ENCODE measurements at regions not wholly inside any gene's neighbourhood (a gene's known extent, or its start where the extent isn't known, plus 50 kb on each side); places are given as distances from the start of the nearest gene placed in this dataset.

DNA sequence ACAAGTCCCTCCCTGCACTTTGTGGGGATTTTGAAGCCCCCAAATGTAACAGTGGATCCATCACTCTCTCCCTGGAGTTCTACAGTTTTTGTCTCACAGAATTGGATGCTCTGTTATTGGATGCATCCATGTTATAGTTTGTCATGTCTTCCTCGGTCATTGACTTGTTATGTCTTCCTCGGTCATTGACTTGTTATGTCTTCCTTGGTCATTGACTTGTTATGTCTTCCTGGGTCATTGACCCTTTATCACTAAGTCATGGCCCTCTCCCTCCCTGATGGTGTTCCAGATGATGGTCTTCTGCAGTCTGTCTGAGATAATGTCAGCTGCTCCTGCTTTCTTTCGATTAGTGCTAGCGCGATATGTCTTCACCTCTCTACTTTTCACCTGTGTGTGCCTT, 981.5 kb downstream of the BRD1 start:
- CTCF ChIA-PET = no interaction called here
- H3K27ac ChIP-seq (ENCODE audit: extremely low read depth, low read depth, low read length) = no peak overlapping the region
- H3K4me1 ChIP-seq (ENCODE audit: control insufficient read depth, insufficient read depth, low read length) = no peaks in the 10 kb centered on the region
- no peaks in the 10 kb centered on the region for H3K9me3 ChIP-seq (ENCODE audit: control insufficient read depth, insufficient read depth, low read depth, low read length)
- POLR2A ChIA-PET = no interaction called here
- no peaks in the 10 kb centered on the region for H3K36me3 ChIP-seq (ENCODE audit: control insufficient read depth in 2 of 2, insufficient read depth in 1 of 2, low read length in 2 of 2)
- TF ChIP-seq ZNF350 (tag by site-specific recombination; IDR thresholded peaks at IDR 0.05) (no peak), ZNF610 (tag by site-specific recombination; IDR thresholded peaks at IDR 0.05; ENCODE audit: borderline replicate concordance) (no peak), ZBTB48 (tag by site-specific recombination; IDR thresholded peaks at IDR 0.05) (no peak), EGR2 (tag by site-specific recombination; IDR thresholded peaks at IDR 0.05; ENCODE audit: low read depth) (no peak), ZBTB17 (tag by site-specific recombination; IDR thresholded peaks at IDR 0.05) (peak; percentile 93), ZNF211 (tag by site-specific recombination; IDR thresholded peaks at IDR 0.05; ENCODE audit: low read depth) (no peak), ZNF138 (tag by site-specific recombination; IDR thresholded peaks at IDR 0.05; ENCODE audit: borderline replicate concordance) (no peak)
- no peak overlapping the region for H3K4me3 ChIP-seq (ENCODE audit: low read depth, low read length)

DNA sequence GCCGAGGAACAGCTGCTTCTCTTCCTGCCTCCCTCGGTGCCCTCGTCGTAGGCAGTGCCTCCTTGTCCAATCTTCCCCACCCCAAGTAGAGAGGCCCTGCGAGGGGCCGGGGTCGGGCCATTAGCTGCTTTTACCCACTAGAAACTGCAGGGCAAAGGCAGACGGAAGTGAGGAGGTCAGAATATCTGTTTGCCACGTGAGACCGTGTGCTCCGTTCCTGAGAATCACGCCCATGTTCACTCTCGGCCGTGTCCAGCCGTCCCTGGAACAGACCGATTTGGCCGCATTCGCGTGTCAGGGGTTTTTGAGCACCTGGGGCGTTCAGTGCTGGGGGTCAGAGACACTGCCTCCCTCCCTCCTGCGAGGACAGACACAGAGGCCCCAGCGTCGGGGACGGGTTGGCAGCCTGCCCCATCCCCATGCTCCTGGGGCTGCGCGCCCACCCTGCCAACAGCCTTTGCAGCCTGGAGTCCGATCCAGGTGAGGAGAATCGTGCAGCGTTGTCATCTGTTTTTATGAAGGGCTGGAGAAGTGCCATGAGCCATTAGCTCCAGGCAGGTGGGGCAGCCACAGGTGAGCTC, 982.2 kb downstream of the BRD1 start:
- CTCF ChIA-PET = no interaction called here
- Histone ChIP-seq H3K36me3 (ENCODE audit: control insufficient read depth in 2 of 2, insufficient read depth in 1 of 2, low read length in 2 of 2) (no peaks in the 10 kb centered on the region), H3K9me3 (ENCODE audit: control insufficient read depth, insufficient read depth, low read depth, low read length) (no peaks in the 10 kb centered on the region), H3K4me1 (ENCODE audit: control insufficient read depth, insufficient read depth, low read length) (no peaks in the 10 kb centered on the region), H3K4me3 (ENCODE audit: low read depth, low read length) (no peak overlapping the region), H3K27ac (ENCODE audit: extremely low read depth, low read depth, low read length) (no peak overlapping the region)
- POLR2A ChIA-PET = no interaction called here
- TF ChIP-seq, protein P1, sequence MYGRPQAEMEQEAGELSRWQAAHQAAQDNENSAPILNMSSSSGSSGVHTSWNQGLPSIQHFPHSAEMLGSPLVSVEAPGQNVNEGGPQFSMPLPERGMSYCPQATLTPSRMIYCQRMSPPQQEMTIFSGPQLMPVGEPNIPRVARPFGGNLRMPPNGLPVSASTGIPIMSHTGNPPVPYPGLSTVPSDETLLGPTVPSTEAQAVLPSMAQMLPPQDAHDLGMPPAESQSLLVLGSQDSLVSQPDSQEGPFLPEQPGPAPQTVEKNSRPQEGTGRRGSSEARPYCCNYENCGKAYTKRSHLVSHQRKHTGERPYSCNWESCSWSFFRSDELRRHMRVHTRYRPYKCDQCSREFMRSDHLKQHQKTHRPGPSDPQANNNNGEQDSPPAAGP (tag by site-specific recombination; IDR thresholded peaks at IDR 0.05) = no peak
- TF ChIP-seq ZNF777 (tag by site-specific recombination; IDR thresholded peaks at IDR 0.05; ENCODE audit: borderline replicate concordance) (no peak), ZBTB7A (tag by site-specific recombination; IDR thresholded peaks at IDR 0.05; ENCODE audit: low read depth) (no peak), ZNF16 (tag by site-specific recombination; IDR thresholded peaks at IDR 0.05; ENCODE audit: low read depth) (no peak), KLF7 (tag by site-specific recombination; IDR thresholded peaks at IDR 0.05; ENCODE audit: borderline replicate concordance) (no peak), ZNF248 (tag by site-specific recombination; IDR thresholded peaks at IDR 0.05) (no peak), ZNF660 (tag by site-specific recombination; IDR thresholded peaks at IDR 0.05) (no peak), ZNF274 (IDR thresholded peaks at IDR 0.05; ENCODE audit: low read length) (no peak), ZNF274 (tag by site-specific recombination; IDR thresholded peaks at IDR 0.05; ENCODE audit: borderline replicate concordance) (no peak), ZNF433 (tag by site-specific recombination; IDR thresholded peaks at IDR 0.05; ENCODE audit: low read depth) (no peak), ZNF544 (tag by site-specific recombination; IDR thresholded peaks at IDR 0.05) (no peak), ZNF302 (tag by site-specific recombination; IDR thresholded peaks at IDR 0.05; ENCODE audit: low read depth) (no peak), GFI1B (tag by site-specific recombination; IDR thresholded peaks at IDR 0.05) (no peak)
- TF ChIP-seq, protein P2, sequence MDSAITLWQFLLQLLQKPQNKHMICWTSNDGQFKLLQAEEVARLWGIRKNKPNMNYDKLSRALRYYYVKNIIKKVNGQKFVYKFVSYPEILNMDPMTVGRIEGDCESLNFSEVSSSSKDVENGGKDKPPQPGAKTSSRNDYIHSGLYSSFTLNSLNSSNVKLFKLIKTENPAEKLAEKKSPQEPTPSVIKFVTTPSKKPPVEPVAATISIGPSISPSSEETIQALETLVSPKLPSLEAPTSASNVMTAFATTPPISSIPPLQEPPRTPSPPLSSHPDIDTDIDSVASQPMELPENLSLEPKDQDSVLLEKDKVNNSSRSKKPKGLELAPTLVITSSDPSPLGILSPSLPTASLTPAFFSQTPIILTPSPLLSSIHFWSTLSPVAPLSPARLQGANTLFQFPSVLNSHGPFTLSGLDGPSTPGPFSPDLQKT (IDR thresholded peaks at IDR 0.05; ENCODE audit: borderline replicate concordance, low read depth, low read length) = no peak
- TF ChIP-seq, protein P3, sequence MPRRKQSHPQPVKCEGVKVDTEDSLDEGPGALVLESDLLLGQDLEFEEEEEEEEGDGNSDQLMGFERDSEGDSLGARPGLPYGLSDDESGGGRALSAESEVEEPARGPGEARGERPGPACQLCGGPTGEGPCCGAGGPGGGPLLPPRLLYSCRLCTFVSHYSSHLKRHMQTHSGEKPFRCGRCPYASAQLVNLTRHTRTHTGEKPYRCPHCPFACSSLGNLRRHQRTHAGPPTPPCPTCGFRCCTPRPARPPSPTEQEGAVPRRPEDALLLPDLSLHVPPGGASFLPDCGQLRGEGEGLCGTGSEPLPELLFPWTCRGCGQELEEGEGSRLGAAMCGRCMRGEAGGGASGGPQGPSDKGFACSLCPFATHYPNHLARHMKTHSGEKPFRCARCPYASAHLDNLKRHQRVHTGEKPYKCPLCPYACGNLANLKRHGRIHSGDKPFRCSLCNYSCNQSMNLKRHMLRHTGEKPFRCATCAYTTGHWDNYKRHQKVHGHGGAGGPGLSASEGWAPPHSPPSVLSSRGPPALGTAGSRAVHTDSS (tag by site-specific recombination; IDR thresholded peaks at IDR 0.05) = no peak
- TF ChIP-seq, protein P4, sequence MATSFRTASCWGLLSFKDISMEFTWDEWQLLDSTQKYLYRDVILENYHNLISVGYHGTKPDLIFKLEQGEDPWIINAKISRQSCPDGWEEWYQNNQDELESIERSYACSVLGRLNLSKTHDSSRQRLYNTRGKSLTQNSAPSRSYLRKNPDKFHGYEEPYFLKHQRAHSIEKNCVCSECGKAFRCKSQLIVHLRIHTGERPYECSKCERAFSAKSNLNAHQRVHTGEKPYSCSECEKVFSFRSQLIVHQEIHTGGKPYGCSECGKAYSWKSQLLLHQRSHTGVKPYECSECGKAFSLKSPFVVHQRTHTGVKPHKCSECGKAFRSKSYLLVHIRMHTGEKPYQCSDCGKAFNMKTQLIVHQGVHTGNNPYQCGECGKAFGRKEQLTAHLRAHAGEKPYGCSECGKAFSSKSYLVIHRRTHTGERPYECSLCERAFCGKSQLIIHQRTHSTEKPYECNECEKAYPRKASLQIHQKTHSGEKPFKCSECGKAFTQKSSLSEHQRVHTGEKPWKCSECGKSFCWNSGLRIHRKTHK (tag by site-specific recombination; IDR thresholded peaks at IDR 0.05) = no peak
